ENCODE measurements at regions not wholly inside any gene's neighbourhood (a gene's known extent, or its start where the extent isn't known, plus 50 kb on each side); places are given as distances from the start of the nearest gene placed in this dataset.

DNA sequence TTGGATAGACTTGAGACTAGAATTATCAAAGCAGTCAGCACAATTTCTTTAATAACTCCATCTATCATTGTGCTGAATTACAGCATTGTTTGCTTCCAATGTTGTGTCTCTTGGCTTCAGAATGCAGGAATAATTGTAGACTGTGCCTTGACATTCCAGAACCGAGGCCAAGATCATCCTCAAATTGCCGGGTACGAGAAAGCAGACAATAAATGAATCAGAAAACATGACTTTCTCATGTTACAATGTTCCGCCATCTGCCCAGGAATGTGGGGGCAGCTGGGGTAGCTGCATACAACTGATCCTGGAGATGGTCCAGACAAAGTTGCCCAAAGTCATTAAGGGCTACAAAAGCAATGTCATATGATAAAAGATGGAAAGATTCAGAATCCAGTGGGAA is 206.2 kb upstream of the SGCD start:
- Mint-ChIP-seq H3K27me3 (ENCODE audit: low read depth) (no peaks in the 10 kb centered on the region), H3K4me3 (no peak overlapping the region), H3K4me1 (peaks cover 8% of the 10 kb centered on the region), H3K36me3 (no peaks in the 10 kb centered on the region), H3K9me3 (no peaks in the 10 kb centered on the region), H3K27ac (no peak overlapping the region)
- POLR2A ChIA-PET = no interaction called here
- TF ChIP-seq CBFB (CRISPR knock-in tag; IDR thresholded peaks at IDR 0.05; ENCODE audit: low read depth) (no peak), CREB1 (CRISPR knock-in tag; IDR thresholded peaks at IDR 0.05) (no peak)
- no peak for ATAC-seq
- no peak for DNase-seq (ENCODE audit: low spot score)
- CTCF ChIA-PET = no interaction called here

DNA sequence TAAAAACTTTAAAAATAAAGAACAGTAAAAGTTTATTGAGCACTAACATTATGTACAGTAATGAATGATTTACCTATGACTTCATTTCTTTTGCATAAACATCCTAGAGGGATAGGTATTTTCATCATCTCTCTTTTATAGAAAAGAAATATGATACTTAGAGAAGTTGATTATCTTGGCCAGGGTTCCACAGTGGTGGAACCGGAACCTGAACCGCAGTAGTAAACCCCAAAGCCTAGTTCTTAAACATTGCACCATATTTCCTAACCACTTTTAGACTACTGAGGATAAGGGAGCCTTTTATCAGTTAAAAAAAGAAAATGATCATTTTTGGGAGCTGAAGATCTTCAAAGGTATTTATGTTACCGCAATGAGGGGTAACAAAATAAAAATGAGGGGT is 205.7 kb upstream of the SGCD start:
- Mint-ChIP-seq H3K36me3 (no peaks in the 10 kb centered on the region), H3K4me1 (peaks cover 8% of the 10 kb centered on the region), H3K27ac (no peak overlapping the region), H3K9me3 (no peaks in the 10 kb centered on the region), H3K27me3 (ENCODE audit: low read depth) (no peaks in the 10 kb centered on the region), H3K4me3 (no peak overlapping the region)
- CTCF ChIA-PET = no interaction called here
- TF ChIP-seq, protein P1, sequence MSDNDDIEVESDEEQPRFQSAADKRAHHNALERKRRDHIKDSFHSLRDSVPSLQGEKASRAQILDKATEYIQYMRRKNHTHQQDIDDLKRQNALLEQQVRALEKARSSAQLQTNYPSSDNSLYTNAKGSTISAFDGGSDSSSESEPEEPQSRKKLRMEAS (CRISPR knock-in tag; IDR thresholded peaks at IDR 0.05) = no peak
- TF ChIP-seq OVOL2 (CRISPR knock-in tag; IDR thresholded peaks at IDR 0.05; ENCODE audit: borderline replicate concordance) (no peak), NR2C2 (CRISPR knock-in tag; IDR thresholded peaks at IDR 0.05) (no peak), ESRRA (CRISPR knock-in tag; IDR thresholded peaks at IDR 0.05; ENCODE audit: borderline replicate concordance) (no peak), ZMAT4 (CRISPR knock-in tag; IDR thresholded peaks at IDR 0.05) (no peak), E2F5 (CRISPR knock-in tag; IDR thresholded peaks at IDR 0.05) (no peak), ETV6 (CRISPR knock-in tag; IDR thresholded peaks at IDR 0.05) (no peak), EMX1 (CRISPR knock-in tag; IDR thresholded peaks at IDR 0.05) (no peak)
- POLR2A ChIA-PET = no interaction called here
- ATAC-seq = no peak
- DNase-seq (ENCODE audit: low spot score) = no peak

- POLR2A ChIA-PET = no interaction called here
- DNase-seq (ENCODE audit: low spot score) (no peak), ATAC-seq (no peak)
- Mint-ChIP-seq H3K27me3 (ENCODE audit: low read depth) (no peaks in the 10 kb centered on the region), H3K4me1 (peaks cover 3% of the 10 kb centered on the region), H3K36me3 (no peaks in the 10 kb centered on the region), H3K27ac (no peak overlapping the region), H3K4me3 (no peak overlapping the region), H3K9me3 (no peaks in the 10 kb centered on the region)
- CTCF ChIA-PET = no interaction called here
- TF ChIP-seq FOXJ3 (CRISPR knock-in tag; IDR thresholded peaks at IDR 0.05; ENCODE audit: borderline replicate concordance) (no peak), ZNF219 (CRISPR knock-in tag; IDR thresholded peaks at IDR 0.05; ENCODE audit: borderline replicate concordance) (no peak), IRF1 (CRISPR knock-in tag; IDR thresholded peaks at IDR 0.05) (no peak), NR2C2 (CRISPR knock-in tag; IDR thresholded peaks at IDR 0.05) (no peak), ZMAT4 (CRISPR knock-in tag; IDR thresholded peaks at IDR 0.05) (no peak), CTCF (IDR thresholded peaks at IDR 0.05) (no peak), ZNF232 (CRISPR knock-in tag; IDR thresholded peaks at IDR 0.05) (no peak), ESRRA (CRISPR knock-in tag; IDR thresholded peaks at IDR 0.05; ENCODE audit: borderline replicate concordance) (no peak), IRF2 (CRISPR knock-in tag; IDR thresholded peaks at IDR 0.05; ENCODE audit: borderline replicate concordance, low read depth) (no peak), RELA (CRISPR knock-in tag; IDR thresholded peaks at IDR 0.05; ENCODE audit: borderline replicate concordance) (no peak), AFF4 (CRISPR knock-in tag; IDR thresholded peaks at IDR 0.05; ENCODE audit: borderline replicate concordance) (no peak), USF1 (CRISPR knock-in tag; IDR thresholded peaks at IDR 0.05) (no peak), NFATC4 (CRISPR knock-in tag; IDR thresholded peaks at IDR 0.05) (no peak), FOXP1 (CRISPR knock-in tag; IDR thresholded peaks at IDR 0.05; ENCODE audit: borderline replicate concordance) (no peak), GABPB1 (CRISPR knock-in tag; IDR thresholded peaks at IDR 0.05) (no peak), HMGA2 (CRISPR knock-in tag; IDR thresholded peaks at IDR 0.05) (no peak)
Observed at GRCh38 chr5:156121882-156122281, 205.1 kb upstream of the SGCD start.
